ENCODE measurements at regions not wholly inside any gene's neighbourhood (a gene's known extent, or its start where the extent isn't known, plus 50 kb on each side); places are given as distances from the start of the nearest gene placed in this dataset.

DNA sequence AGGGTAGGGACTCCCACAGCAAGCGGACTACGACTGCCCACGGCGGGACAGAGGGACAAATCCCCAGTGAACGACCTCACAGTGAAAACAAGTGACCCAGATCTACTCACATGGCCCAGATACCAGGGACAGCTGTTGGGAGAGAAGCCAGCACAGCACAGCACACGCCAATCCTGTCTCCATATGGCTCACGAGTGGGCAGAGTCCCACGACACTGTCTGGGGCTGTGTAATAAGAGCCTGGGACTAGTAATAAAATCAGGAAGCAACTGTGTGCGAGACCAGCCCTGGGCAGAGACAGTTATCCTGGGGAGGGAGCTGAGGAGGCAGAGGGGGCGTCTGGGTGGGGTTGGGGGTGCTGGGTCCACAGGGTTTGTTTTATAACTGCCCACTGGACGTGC is 385.0 kb downstream of the CTTN start:
- TF ChIP-seq, protein P1, sequence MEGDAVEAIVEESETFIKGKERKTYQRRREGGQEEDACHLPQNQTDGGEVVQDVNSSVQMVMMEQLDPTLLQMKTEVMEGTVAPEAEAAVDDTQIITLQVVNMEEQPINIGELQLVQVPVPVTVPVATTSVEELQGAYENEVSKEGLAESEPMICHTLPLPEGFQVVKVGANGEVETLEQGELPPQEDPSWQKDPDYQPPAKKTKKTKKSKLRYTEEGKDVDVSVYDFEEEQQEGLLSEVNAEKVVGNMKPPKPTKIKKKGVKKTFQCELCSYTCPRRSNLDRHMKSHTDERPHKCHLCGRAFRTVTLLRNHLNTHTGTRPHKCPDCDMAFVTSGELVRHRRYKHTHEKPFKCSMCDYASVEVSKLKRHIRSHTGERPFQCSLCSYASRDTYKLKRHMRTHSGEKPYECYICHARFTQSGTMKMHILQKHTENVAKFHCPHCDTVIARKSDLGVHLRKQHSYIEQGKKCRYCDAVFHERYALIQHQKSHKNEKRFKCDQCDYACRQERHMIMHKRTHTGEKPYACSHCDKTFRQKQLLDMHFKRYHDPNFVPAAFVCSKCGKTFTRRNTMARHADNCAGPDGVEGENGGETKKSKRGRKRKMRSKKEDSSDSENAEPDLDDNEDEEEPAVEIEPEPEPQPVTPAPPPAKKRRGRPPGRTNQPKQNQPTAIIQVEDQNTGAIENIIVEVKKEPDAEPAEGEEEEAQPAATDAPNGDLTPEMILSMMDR (IDR thresholded peaks at IDR 0.05), result no peak
- TF ChIP-seq EZH2phosphoT487 (IDR thresholded peaks at IDR 0.05) (no peak), EZH2 (IDR thresholded peaks at IDR 0.05) (no peak)

All from neural progenitor cell (in vitro differentiated cells).